T-helper 1 cell treated with Interleukin-12 subunit alpha and Interleukin-12 subunit beta and Interleukin-4 antibody, amounts not matched to agents 30 μg/mL and 1 μg/mL, for 36 hours (primary cell): ENCODE measurements at regions not wholly inside any gene's neighbourhood (a gene's known extent, or its start where the extent isn't known, plus 50 kb on each side); places are given as distances from the start of the nearest gene placed in this dataset.

Experiments used
- H3K27ac Mint-ChIP-seq: one replicate; pipeline ENCODE4 v1.8.0; 2021; ENCODE audit warnings: mild to moderate bottlenecking, mixed read lengths
- H3K27me3 Mint-ChIP-seq: one replicate; pipeline ENCODE4 v1.8.0; 2021; ENCODE audit warnings: low read depth, mixed read lengths
- H3K36me3 Mint-ChIP-seq: one replicate; pipeline ENCODE4 v1.8.0; 2021; ENCODE audit warnings: low read depth, mixed read lengths
- H3K4me1 Mint-ChIP-seq: one replicate; pipeline ENCODE4 v1.8.0; 2021; ENCODE audit warnings: low read depth, mixed read lengths
- H3K4me3 Mint-ChIP-seq: one replicate; pipeline ENCODE4 v1.8.0; 2021; ENCODE audit warnings: mild to moderate bottlenecking, moderate library complexity, mixed read lengths
- H3K9me3 Mint-ChIP-seq: one replicate; pipeline ENCODE4 v1.8.0; 2021; ENCODE audit warnings: mixed read lengths

DNA sequence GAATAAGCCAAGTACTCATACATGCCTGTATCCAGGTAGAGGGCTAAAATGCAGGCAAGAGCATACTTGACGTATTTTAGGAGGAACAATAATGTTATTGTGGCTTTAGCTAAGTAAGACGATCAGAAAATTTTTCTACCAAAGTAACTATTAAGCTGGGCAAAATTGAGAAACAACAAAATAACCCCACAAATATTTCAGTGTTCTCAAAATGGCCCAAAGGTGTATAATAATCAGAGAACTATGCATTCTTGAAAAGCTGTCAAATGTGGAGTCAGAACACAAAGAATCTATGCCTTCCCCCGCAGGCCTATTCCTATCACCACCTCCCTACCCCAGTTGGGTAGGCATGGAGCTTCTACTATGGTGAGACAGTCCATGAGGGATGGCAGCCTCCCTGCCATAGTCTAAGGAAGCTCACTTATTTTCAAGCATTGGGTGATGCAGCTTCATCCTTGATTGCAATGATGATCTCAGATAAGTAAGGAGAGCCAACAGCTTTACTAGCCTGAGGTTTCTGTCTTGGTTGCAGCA, 1132.5 kb upstream of the SPRY2 start:
- H3K4me1 Mint-ChIP-seq = no peaks in the 10 kb centered on the region
- no peaks in the 10 kb centered on the region for H3K36me3 Mint-ChIP-seq
- H3K9me3 Mint-ChIP-seq = peaks cover 25% of the 10 kb centered on the region
- no peak overlapping the region for H3K4me3 Mint-ChIP-seq
- H3K27me3 Mint-ChIP-seq = no peaks in the 10 kb centered on the region
- H3K27ac Mint-ChIP-seq = no peak overlapping the region

DNA sequence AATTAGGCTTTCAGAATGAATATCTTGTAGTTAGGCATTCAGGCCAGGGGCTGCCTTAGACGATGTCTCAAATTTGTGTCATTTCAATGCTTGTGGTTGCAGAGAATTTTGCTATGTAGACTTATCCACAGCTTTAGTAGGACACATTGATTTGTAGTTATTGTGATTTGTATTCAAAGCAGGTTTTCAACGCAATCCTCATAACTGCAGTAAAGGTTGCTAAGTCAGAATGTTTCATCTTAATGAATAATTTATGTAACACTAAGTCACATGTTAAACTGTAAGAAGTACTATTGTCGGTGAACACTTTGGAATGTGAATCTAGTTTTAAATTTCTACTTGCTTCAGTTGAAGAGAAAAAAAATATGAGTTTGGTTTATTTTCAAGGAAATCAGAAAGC, 1117.2 kb upstream of the SPRY2 start:
- Mint-ChIP-seq H3K4me3 (no peak overlapping the region), H3K27me3 (no peaks in the 10 kb centered on the region), H3K36me3 (no peaks in the 10 kb centered on the region), H3K27ac (no peak overlapping the region), H3K9me3 (peaks cover 10% of the 10 kb centered on the region), H3K4me1 (no peaks in the 10 kb centered on the region)

DNA sequence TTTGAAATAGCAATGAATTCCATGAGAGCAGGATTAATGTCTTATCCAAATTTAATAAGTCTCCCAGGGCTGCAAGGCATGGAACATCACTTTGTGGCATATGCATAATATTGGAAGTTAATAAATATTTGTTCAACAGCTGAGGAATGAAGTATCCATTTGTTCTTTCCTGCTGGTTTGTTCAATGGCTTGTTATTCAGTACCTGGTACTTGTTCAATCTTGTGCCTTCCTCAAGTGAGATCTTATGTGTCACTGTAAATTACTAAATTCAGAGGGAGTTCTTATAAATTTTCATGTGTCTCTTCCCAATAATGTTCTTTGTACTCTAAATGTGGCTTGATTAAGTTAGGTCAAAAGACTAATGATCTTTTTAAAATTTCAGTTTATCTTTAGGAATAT, 1105.5 kb upstream of the SPRY2 start:
- peaks cover 16% of the 10 kb centered on the region for H3K9me3 Mint-ChIP-seq
- H3K4me3 Mint-ChIP-seq = no peak overlapping the region
- no peaks in the 10 kb centered on the region for H3K36me3 Mint-ChIP-seq
- H3K27me3 Mint-ChIP-seq = no peaks in the 10 kb centered on the region
- H3K27ac Mint-ChIP-seq = no peak overlapping the region
- H3K4me1 Mint-ChIP-seq = no peaks in the 10 kb centered on the region

DNA sequence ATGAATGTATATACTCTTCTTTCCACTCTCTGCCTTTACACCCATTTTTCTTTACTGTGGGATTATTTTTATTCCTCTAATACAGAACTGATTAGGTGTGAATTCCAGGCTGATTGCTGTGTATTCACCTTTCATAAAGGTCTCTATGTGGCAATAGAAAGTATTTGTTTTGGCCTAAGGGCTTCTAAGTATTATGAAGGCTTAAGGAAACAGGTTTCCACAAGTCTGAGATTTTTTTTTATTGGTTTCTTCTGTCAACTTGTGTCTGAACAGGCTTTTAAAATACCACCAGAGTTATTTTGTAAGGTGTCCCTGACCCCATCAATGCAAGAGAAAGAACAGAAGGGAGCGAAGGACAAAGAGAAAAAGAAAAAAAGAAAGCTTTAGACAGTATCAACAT, 1102.0 kb upstream of the SPRY2 start:
- Mint-ChIP-seq H3K4me3 (no peak overlapping the region), H3K9me3 (peaks cover 11% of the 10 kb centered on the region), H3K4me1 (no peaks in the 10 kb centered on the region), H3K36me3 (no peaks in the 10 kb centered on the region), H3K27ac (no peak overlapping the region), H3K27me3 (no peaks in the 10 kb centered on the region)

DNA sequence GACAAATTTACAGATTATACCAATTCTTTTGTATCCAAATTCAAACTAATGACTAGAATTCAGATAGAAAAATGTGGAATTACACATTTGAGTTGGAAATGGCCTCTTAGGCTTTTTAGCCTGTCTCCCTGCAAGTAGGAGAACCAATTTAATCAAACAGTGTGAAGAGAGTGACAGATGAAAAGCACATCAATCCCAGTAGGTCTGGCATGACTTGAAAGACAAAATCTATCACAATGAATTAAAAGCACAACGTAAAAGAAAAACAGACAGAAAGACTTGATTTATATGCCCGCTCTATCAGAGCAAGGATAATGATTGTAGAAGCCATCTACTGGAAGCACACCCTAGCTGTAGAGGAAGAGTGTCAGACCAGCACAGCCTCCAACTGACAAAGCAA, 1084.4 kb upstream of the SPRY2 start:
- Mint-ChIP-seq H3K36me3 (no peaks in the 10 kb centered on the region), H3K4me3 (no peak overlapping the region), H3K27ac (no peak overlapping the region), H3K27me3 (no peaks in the 10 kb centered on the region), H3K4me1 (no peaks in the 10 kb centered on the region), H3K9me3 (peaks cover 8% of the 10 kb centered on the region)

DNA sequence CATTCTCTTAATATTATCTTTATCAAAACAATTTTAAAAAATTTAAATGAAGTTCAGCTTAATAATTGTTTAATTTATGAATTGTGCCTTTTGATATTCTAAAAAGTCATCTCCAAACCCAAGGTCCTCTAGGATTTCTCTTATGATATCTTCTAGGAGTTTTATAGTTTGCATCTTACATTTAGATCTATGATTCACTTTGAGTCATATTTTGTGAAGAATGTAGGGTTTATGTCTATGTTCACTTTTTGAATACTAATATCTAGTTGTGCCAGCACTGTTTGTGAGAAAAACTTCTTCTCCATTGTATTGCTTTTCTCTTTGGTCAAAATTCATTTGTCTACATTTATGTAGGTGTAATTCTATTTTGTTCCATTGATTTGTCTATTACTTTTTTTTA, 1068.4 kb upstream of the SPRY2 start:
- no peak overlapping the region for H3K27ac Mint-ChIP-seq
- no peak overlapping the region for H3K4me3 Mint-ChIP-seq
- H3K36me3 Mint-ChIP-seq = no peaks in the 10 kb centered on the region
- H3K4me1 Mint-ChIP-seq = no peaks in the 10 kb centered on the region
- H3K27me3 Mint-ChIP-seq = no peaks in the 10 kb centered on the region
- H3K9me3 Mint-ChIP-seq = peaks cover 7% of the 10 kb centered on the region

DNA sequence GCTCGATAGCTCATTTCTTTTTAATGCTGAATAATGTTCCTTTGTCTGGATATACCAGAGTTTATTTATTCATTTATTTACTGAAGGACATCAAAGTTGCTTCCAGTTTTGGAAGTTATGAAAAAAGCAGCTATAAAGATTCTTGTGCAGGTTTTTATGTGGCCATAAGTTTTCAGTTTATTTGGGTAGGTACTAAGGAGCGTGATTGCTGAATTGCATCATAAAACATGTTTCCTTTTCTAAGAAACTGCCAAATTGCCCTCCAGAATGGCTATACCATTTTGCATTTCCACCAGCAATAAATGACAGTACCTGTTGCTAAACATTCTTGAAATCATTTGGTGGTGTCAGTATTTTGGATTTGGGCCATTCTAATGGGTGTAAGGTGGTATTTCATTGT, 1067.7 kb upstream of the SPRY2 start:
- no peaks in the 10 kb centered on the region for H3K27me3 Mint-ChIP-seq
- H3K27ac Mint-ChIP-seq = no peak overlapping the region
- no peaks in the 10 kb centered on the region for H3K4me1 Mint-ChIP-seq
- no peak overlapping the region for H3K4me3 Mint-ChIP-seq
- H3K36me3 Mint-ChIP-seq = no peaks in the 10 kb centered on the region
- H3K9me3 Mint-ChIP-seq = peaks cover 5% of the 10 kb centered on the region

DNA sequence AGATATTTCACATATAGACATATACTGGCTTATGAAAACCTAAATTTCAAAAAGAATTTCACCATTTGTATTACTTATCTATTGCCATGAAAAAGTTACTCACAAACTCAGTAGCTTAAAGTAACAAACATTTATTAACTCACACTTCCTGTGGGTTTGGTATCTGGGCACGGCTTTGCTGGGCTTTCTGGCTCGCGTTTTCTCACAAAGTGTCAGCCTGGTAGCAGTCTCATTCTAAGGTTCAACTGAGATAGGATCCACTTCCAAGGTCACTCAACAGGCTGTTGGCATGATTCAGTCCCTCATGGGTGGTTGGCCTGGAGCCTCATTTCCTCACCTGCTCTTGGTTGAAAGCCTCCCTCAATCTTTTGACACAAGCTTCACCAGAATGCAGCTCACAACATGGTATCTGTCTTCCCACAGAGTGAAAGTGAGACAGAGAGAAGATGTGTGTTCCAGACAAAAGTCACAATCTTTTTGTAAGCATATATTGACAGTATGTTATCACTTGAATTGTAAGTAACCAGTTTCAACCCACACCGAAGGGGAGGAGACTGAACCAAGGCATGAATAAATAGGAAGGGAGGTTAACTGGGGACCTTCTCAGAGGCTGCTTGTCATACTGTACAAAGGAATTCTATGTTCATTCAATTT, 1065.8 kb upstream of the SPRY2 start:
- H3K4me1 Mint-ChIP-seq = no peaks in the 10 kb centered on the region
- H3K4me3 Mint-ChIP-seq = no peak overlapping the region
- H3K36me3 Mint-ChIP-seq = no peaks in the 10 kb centered on the region
- H3K9me3 Mint-ChIP-seq = peaks cover 5% of the 10 kb centered on the region
- H3K27me3 Mint-ChIP-seq = no peaks in the 10 kb centered on the region
- no peak overlapping the region for H3K27ac Mint-ChIP-seq

DNA sequence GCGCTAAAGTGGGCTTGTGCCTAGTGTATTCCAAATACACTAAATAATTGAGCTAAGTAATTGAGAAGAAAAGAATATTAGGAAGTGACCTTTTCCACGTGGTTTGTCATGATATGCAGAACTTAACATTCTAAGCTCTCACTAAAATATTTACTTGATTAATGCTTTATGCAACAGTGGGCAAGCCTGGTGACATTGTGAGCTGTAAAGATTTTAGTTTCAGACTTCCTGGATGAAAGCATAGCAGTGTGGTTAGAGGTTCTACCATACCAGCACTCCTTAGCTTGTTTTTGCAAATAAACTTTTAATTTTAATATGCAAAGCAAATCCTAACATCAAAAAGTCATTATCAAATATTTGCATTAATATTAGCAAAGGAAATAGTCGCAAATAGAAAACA, 1065.1 kb upstream of the SPRY2 start:
- Mint-ChIP-seq H3K27ac (no peak overlapping the region), H3K4me1 (no peaks in the 10 kb centered on the region), H3K36me3 (no peaks in the 10 kb centered on the region), H3K4me3 (no peak overlapping the region), H3K9me3 (peaks cover under 1% of the 10 kb centered on the region), H3K27me3 (no peaks in the 10 kb centered on the region)

DNA sequence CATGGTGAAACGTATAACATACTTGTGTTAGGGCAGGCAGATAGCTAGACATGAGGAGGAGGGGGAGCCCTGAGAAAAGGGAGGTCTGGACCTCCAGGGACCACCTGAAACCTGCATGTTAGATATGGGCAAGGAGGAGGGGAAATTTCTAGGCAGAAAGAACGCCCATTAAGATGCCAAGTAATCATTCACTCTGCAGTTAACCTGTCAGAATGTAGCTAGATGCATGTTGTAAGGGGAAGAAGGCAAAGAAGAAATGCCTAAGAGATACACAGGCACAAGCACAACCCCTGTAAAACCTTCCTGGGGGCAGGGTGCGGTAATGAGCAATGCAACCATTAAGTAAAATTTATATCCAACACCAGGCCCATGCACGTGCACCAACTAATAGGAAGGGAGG, 1055.3 kb upstream of the SPRY2 start:
- no peak overlapping the region for H3K4me3 Mint-ChIP-seq
- H3K4me1 Mint-ChIP-seq = no peaks in the 10 kb centered on the region
- H3K27me3 Mint-ChIP-seq = no peaks in the 10 kb centered on the region
- no peaks in the 10 kb centered on the region for H3K36me3 Mint-ChIP-seq
- peaks cover 12% of the 10 kb centered on the region for H3K9me3 Mint-ChIP-seq
- no peak overlapping the region for H3K27ac Mint-ChIP-seq

DNA sequence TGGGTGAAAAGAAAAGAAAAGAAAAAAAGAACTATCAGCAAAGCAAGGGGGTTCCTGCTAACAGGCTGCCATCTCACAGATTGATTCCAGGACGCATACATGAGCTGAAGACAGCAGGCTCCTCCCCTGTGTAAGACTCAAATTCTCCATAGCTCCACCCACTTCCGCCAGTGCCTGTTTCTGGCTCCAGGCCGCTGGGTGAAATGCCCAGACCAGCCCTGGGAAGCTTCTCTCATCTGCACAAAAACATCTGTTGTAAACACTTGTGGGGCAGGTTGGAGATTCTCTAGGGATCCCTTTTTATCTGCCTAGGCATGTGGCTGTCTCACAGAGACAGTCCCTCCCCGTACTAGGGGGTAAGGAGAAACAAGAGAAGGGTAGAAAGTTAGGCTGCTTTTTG, 1054.4 kb upstream of the SPRY2 start:
- Mint-ChIP-seq H3K36me3 (no peaks in the 10 kb centered on the region), H3K27ac (no peak overlapping the region), H3K27me3 (no peaks in the 10 kb centered on the region), H3K9me3 (peaks cover 12% of the 10 kb centered on the region), H3K4me3 (no peak overlapping the region), H3K4me1 (no peaks in the 10 kb centered on the region)

DNA sequence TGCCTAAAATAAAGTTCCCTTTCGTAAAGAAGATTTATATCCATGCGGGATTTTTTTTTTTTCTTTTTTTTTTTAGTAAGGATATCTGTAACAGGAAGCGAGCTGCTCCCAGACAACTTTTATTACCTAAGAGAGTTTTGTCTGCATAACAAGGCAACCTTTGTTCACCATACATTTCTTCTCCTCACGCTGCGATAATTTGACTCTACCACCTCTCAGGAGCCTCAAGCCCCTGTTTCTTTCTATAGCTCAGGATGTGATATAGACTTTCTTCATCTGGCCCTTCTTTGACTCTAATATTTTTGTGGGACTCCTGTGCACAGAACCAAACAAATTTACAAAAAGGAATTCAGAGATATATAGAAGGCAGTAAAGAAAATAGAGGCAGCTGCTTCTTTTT, 1053.7 kb upstream of the SPRY2 start:
- Mint-ChIP-seq H3K4me3 (no peak overlapping the region), H3K27ac (no peak overlapping the region), H3K9me3 (peaks cover 17% of the 10 kb centered on the region), H3K27me3 (no peaks in the 10 kb centered on the region), H3K4me1 (no peaks in the 10 kb centered on the region), H3K36me3 (no peaks in the 10 kb centered on the region)

DNA sequence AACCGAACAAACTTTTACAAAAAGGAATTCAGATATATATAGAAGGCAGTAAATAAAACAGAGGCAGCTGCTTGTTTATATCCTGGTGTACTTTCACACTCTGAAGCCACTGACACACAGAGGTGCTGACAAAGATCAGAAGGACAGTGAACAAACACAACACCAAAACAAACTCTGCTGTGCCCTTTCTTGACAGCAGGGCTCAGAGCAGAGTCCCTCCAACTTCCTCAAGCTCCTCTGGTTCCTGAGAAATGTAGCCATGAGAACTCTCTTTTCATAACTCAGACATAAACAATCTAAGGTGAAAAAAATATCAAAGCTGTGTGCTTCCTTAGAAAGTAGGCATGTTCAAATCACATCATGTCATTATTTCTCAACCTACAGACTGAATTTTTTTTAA, 1052.8 kb upstream of the SPRY2 start:
- Mint-ChIP-seq H3K27ac (no peak overlapping the region), H3K4me1 (no peaks in the 10 kb centered on the region), H3K36me3 (no peaks in the 10 kb centered on the region), H3K27me3 (no peaks in the 10 kb centered on the region), H3K4me3 (no peak overlapping the region), H3K9me3 (peaks cover 22% of the 10 kb centered on the region)

DNA sequence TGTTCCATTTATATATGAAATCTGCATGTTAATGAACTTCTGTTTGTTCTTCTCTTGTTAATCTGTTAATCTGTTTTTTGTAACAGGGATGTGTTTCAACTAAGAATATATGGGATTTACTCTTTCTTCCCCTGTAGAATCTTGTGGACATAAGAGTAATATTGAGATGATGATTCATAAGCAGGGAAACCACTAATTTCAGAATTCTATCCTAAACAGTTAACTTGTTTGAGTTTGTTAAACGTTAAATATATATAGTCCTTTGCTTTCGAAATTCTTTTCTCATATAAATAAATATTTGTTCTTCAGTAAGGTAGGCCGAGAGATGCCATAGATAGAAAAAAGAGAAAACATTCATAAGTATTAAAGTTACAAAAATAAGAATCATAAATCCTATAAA, 1052.2 kb upstream of the SPRY2 start:
- Mint-ChIP-seq H3K27ac (no peak overlapping the region), H3K27me3 (no peaks in the 10 kb centered on the region), H3K4me3 (no peak overlapping the region), H3K36me3 (no peaks in the 10 kb centered on the region), H3K4me1 (no peaks in the 10 kb centered on the region), H3K9me3 (peaks cover 22% of the 10 kb centered on the region)

DNA sequence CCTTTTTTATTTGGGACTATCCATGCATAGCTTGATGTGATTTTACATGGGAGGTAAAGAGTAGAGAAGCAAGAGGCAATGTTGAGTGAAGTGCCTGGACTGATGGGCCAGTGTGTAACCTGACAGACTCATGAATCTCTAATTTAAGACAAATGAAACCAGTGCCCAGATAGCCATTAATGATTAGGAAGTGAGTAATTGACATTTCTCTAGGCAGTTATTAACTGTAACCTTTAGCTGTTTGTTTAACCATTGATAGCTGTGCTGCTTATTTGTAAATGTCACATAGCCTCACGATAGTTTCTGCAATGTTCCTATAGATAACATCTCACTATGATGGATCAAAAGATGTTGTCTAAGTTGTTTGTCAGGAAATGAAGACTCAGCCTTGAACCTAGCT, 1047.5 kb upstream of the SPRY2 start:
- Mint-ChIP-seq H3K9me3 (peaks cover 16% of the 10 kb centered on the region), H3K36me3 (no peaks in the 10 kb centered on the region), H3K4me1 (no peaks in the 10 kb centered on the region), H3K4me3 (no peak overlapping the region), H3K27ac (no peak overlapping the region), H3K27me3 (no peaks in the 10 kb centered on the region)

DNA sequence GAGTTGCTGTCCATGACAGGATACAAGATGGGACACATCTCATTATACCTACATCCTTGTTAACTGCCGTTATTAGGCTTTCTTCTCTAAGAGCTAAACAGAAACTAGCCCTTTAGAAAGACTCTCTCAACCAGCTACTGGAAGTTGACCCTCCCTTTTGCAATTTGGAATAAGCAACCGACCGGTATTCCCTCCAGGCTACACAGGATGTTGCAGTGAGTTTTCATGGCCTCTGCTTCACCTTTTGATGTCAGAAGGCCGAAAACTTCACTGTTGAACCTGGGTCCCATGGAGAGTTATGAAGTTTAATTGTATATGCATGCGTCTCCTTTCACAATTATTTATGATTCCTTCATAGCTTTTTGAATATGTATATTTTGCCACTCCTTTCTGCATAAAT, 1042.5 kb upstream of the SPRY2 start:
- H3K27ac Mint-ChIP-seq = no peak overlapping the region
- no peaks in the 10 kb centered on the region for H3K36me3 Mint-ChIP-seq
- peaks cover 4% of the 10 kb centered on the region for H3K9me3 Mint-ChIP-seq
- H3K4me1 Mint-ChIP-seq = no peaks in the 10 kb centered on the region
- no peaks in the 10 kb centered on the region for H3K27me3 Mint-ChIP-seq
- no peak overlapping the region for H3K4me3 Mint-ChIP-seq
